DND-41 (cell line): ENCODE measurements at regions not wholly inside any gene's neighbourhood (a gene's known extent, or its start where the extent isn't known, plus 50 kb on each side); places are given as distances from the start of the nearest gene placed in this dataset.

Experiments
- ATAC-seq: fragments of 200-7000 bp; cut with Tn5 transposase; 3 replicates; pipeline ENCODE4 v1.9.1; 2021; ENCODE audit warnings: low read depth; ENCODE audit not compliant: insufficient read depth
- DNase-seq: peaks from one replicate; pipeline ENCODE4 v3.0.0-alpha.2; 2020
- H2AFZ ChIP-seq: 2 replicates; pipeline ENCODE4 v1.6.0; 2012; ENCODE audit warnings: low read depth, low read length
- H3K27ac ChIP-seq: 2 replicates; pipeline ENCODE4 v1.5.1; 2012; ENCODE audit warnings: low read length, inconsistent platforms
- H3K27me3 ChIP-seq: fragments of 200-600 bp; sonication (generic); 2 replicates; pipeline ENCODE4 v1.6.0; 2012; ENCODE audit warnings: low read length, mild to moderate bottlenecking, inconsistent platforms; ENCODE audit not compliant: insufficient read depth, poor library complexity
- H3K36me3 ChIP-seq: 2 replicates; pipeline ENCODE4 v1.5.1; 2012; ENCODE audit warnings: low read length, inconsistent platforms; ENCODE audit not compliant: insufficient read depth
- H3K4me1 ChIP-seq: 2 replicates; pipeline ENCODE4 v1.5.1; 2012; ENCODE audit warnings: mild to moderate bottlenecking, low read length; ENCODE audit not compliant: insufficient read depth
- H3K4me2 ChIP-seq: 2 replicates; pipeline ENCODE4 v1.6.0; 2012; ENCODE audit warnings: mild to moderate bottlenecking, moderate library complexity, low read length, inconsistent platforms; ENCODE audit not compliant: insufficient read depth
- H3K4me3 ChIP-seq, 2 experiments: fragments of 200-600 bp in 1 of 2; shearing (Covaris generic) in 1 of 2; 2 replicates each; pipeline ENCODE4 v1.5.1; 2012 to 2016; ENCODE audit warnings: inconsistent platforms in 2 of 2, low read length in 2 of 2, mild to moderate bottlenecking in 2 of 2, low read depth in 1 of 2, moderate library complexity in 1 of 2
- H3K79me2 ChIP-seq: 2 replicates; pipeline ENCODE4 v1.6.0; 2012; ENCODE audit warnings: low read length, inconsistent platforms; ENCODE audit not compliant: insufficient read depth
- H3K9ac ChIP-seq: 2 replicates; pipeline ENCODE4 v1.6.0; 2012; ENCODE audit warnings: low read depth, mild to moderate bottlenecking, inconsistent platforms, low read length, moderate library complexity
- H3K9me3 ChIP-seq: 2 replicates; pipeline ENCODE4 v1.5.1; 2012; ENCODE audit warnings: low read length, moderate library complexity, mild to moderate bottlenecking, inconsistent platforms; ENCODE audit not compliant: insufficient read depth, severe bottlenecking
- H4K20me1 ChIP-seq: 2 replicates; pipeline ENCODE4 v1.6.0; 2012; ENCODE audit warnings: low read length; ENCODE audit not compliant: insufficient read depth
- CTCF ChIP-seq: IDR thresholded peaks from 2 replicates; pipeline ENCODE4 v1.5.1; 2012; ENCODE audit warnings: borderline replicate concordance, low read length, moderate library complexity, mild to moderate bottlenecking; ENCODE audit not compliant: poor library complexity, severe bottlenecking; ENCODE audit errors: extremely low read depth
- EZH2 ChIP-seq: IDR thresholded peaks from 3 replicates; pipeline ENCODE4 v1.6.1; 2012; ENCODE audit warnings: borderline replicate concordance, low read depth, mild to moderate bottlenecking, moderate library complexity, low read length, inconsistent platforms; ENCODE audit not compliant: severe bottlenecking

GRCh38 chr1:228839656-228840055 lies 104.4 kb downstream of the RHOU start:
- Histone ChIP-seq H2AFZ (no peak overlapping the region), H4K20me1 (no peaks in the 10 kb centered on the region), H3K36me3 (no peaks in the 10 kb centered on the region), H3K79me2 (no peaks in the 10 kb centered on the region), H3K4me3 (no peak overlapping the region), H3K9me3 (no peaks in the 10 kb centered on the region), H3K27ac (no peak overlapping the region), H3K27me3 (no peaks in the 10 kb centered on the region), H3K9ac (no peak overlapping the region), H3K4me1 (no peaks in the 10 kb centered on the region), H3K4me2 (no peak overlapping the region)
- TF ChIP-seq CTCF, result no peak
- no peak for TF ChIP-seq EZH2
- DNase-seq (no peak), ATAC-seq (no peak)

GRCh38 chr1:228841632-228842031 lies 106.4 kb downstream of the RHOU start:
- Histone ChIP-seq H3K4me2 (no peak overlapping the region), H3K9me3 (no peaks in the 10 kb centered on the region), H3K27ac (no peak overlapping the region), H3K4me3 (no peak overlapping the region), H3K36me3 (no peaks in the 10 kb centered on the region), H3K79me2 (no peaks in the 10 kb centered on the region), H3K9ac (no peak overlapping the region), H3K4me1 (no peaks in the 10 kb centered on the region), H3K27me3 (no peaks in the 10 kb centered on the region), H4K20me1 (no peaks in the 10 kb centered on the region), H2AFZ (no peak overlapping the region)
- TF ChIP-seq CTCF (no peak), EZH2 (no peak)
- ATAC-seq, result no peak
- no peak for DNase-seq

GRCh38 chr1:228842094-228842775 lies 107.0 kb downstream of the RHOU start:
- Histone ChIP-seq H3K79me2 (no peaks in the 10 kb centered on the region), H3K4me3 (no peak overlapping the region), H3K27ac (no peak overlapping the region), H3K27me3 (no peaks in the 10 kb centered on the region), H3K9me3 (no peaks in the 10 kb centered on the region), H2AFZ (no peak overlapping the region), H4K20me1 (no peaks in the 10 kb centered on the region), H3K9ac (no peak overlapping the region), H3K4me1 (no peaks in the 10 kb centered on the region), H3K4me2 (no peak overlapping the region), H3K36me3 (no peaks in the 10 kb centered on the region)
- DNase-seq, result no peak
- no peak for TF ChIP-seq EZH2
- no peak for ATAC-seq

GRCh38 chr1:228845101-228845500 lies 109.8 kb downstream of the RHOU start:
- Histone ChIP-seq H3K79me2 (no peaks in the 10 kb centered on the region), H3K4me2 (no peak overlapping the region), H3K27ac (no peak overlapping the region), H3K36me3 (no peaks in the 10 kb centered on the region), H3K4me1 (no peaks in the 10 kb centered on the region), H2AFZ (no peak overlapping the region), H3K27me3 (peaks cover 6% of the 10 kb centered on the region), H3K9ac (no peak overlapping the region), H3K4me3 (no peak overlapping the region), H3K9me3 (no peaks in the 10 kb centered on the region), H4K20me1 (peaks cover 3% of the 10 kb centered on the region; the same call in 1 of the 2 replicates)
- DNase-seq, result no peak
- TF ChIP-seq EZH2 (no peak), CTCF (no peak)
- ATAC-seq, result no peak
